Ureter (tissue), 1 donor: ENCODE measurements at regions not wholly inside any gene's neighbourhood (a gene's known extent, or its start where the extent isn't known, plus 50 kb on each side); places are given as distances from the start of the nearest gene placed in this dataset.

Experiments used
- DNase-seq: peaks from one replicate; pipeline ENCODE4 v3.0.0-alpha.2; 2020; ENCODE audit warnings: low spot score
- donor health status: DM: yes; HTN: yes; CAD: no.

GRCh38 chr12:74816398-74817175 is 279.0 kb downstream of the ATXN7L3B start:
- DNase-seq = no peak

DNA sequence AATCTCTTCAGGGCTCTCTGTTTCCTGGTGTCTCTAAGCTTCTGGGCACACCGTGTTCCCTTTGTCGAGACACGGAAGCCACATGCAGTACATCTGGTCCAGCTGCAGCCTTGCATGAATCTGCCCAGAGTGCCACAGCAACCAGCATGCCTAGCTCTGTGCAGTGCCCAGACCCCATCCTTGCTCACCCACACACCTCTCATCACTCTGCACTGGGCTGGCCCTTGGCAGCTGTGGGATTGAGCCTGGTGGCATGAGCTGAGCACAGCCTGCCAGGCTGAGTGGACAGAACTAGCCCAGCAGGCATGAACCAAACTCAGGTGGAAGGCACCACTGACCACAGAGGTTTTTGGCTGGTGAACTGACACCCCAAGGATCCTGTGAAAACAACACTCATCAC is 279.9 kb downstream of the ATXN7L3B start:
- DNase-seq = no peak

DNA sequence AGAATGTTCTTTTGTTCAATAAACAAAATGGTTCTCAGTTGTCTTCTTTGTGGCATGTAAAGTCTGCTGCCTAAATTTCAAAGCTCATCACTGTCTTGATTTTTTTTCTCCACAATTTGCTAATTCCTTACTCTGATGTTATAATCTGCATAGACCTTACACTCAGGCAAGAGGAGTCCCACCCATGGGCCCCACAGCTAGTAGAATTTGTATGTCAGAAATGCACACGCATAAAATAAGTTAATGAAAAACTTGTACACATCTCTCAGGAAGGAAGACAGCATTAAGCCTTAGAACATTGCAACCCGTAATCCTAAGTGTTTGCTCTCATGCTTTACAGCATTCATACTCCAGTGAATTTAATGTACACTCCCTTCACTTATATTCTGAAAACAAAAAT is 280.8 kb downstream of the ATXN7L3B start:
- DNase-seq = no peak

GRCh38 chr12:74820324-74820723 is 282.7 kb downstream of the ATXN7L3B start:
- DNase-seq = no peak

GRCh38 chr12:74836567-74836966 is 298.9 kb downstream of the ATXN7L3B start:
- DNase-seq = no peak

DNA sequence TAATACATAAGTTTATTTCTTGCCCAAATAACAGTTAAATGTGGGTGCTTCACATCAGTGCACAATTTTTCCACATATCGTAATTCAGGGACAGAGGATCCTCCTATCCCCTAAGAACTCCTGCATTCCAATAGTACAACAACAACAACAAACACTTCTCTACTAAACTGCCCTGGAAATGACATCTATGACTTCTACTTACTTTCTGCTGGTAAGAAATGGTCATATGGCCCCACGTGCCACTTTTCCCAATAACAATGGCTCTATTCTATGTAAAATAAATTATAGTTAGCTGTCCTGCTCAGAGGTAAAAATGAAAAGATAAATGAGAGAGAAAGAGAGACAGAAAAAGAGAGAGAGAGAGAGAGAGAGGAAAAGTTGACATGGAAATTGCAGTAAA is 308.5 kb downstream of the ATXN7L3B start:
- no peak for DNase-seq

GRCh38 chr12:74847169-74847568 is 309.5 kb downstream of the ATXN7L3B start:
- no peak for DNase-seq

DNA sequence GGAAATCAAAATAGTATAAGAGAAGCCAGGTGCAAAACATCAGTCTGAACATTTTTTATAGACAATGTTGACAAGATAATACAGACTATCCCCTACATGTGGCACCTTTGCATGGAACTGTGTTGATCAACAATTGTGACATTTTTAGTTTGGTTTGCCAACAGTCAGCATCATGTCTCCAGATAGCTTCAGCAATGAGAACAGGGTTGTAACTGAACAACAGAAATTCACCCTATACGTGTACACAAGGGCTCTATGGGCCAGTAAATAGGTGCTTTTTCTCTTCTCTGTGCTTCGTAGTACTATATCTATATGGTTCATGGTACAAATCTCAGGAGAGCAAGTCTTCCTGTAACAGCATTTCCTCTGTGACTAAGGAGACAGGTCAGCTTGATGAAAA is 310.4 kb downstream of the ATXN7L3B start:
- DNase-seq = no peak

GRCh38 chr12:74849801-74850200 is 312.2 kb downstream of the ATXN7L3B start:
- no peak for DNase-seq

DNA sequence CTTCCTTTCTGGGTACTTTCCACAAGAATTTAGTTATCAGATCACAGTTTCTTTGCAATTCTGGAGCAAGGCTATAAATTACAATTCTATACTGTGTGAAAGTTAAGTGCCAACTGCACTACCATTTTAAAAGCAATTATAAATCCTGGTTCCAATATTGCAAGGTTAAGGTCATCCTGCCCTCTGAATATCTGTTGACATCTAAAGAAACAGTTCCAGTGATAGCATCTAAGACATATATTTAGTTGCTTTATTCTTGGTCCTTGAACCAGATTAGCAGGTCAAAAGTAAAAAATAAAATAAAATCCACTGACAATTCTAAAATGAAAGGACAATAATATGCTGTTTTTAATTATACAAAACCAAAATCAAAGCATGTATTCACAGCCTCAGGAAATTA is 334.2 kb downstream of the ATXN7L3B start:
- no peak for DNase-seq

DNA sequence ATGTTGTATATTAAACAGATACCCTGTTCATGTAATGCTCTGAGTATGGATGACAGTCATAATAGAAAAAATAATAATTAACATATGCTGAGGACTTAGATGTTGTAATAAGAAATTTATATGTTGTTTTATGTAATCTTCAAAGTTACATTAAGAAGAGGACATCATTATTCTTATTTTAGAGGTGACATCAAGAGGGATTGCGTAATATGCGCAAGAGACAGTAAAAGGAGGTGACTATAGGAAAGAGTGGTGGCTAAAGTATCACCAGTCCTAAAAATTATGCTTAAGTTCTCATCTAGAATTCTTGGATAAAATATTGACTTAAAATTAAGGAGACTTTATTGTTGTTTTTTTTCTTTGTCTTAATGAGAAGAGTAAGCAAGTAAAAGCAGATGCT is 323.9 kb downstream of the KCNC2 start:
- no peak for DNase-seq

DNA sequence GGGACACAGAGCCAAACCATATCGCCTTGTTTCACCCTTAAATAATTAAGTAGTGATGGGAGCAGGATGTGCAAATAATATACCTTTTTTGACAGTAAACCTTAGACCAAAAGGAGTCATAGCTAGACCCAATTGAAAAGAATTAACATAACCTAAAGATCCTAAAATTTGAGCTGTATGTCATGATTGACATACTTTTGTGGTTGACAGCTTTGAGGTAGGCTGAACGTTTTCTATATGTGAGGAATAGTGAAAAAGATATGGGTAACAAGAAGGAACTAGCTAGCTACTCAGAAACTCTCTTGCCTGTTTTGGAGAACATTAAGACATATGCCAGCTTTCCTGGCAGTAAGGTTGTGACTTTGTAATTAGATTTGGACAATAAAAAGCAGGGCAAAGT is 320.6 kb downstream of the KCNC2 start:
- DNase-seq = no peak

- DNase-seq = no peak
Observed at GRCh38 chr12:74889563-74890236, 319.9 kb downstream of the KCNC2 start.

DNA sequence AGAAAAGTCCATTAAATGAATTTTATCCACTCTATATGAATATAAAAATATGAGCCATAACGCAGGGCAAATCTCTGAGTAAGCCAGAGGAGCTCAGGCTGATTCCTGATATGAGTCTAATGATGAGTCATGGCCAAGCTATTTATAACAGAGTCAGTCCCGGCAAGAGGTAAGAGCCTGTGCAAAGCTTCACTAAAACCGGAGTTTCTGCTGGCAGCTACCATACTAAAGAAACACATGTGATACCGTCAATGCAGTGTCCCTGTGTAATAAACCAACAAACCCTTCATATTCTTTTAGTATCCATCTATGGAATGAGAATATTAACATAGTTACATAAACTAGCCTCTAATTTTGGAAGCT is 319.4 kb downstream of the KCNC2 start:
- peak; percentile 52 for DNase-seq

DNA sequence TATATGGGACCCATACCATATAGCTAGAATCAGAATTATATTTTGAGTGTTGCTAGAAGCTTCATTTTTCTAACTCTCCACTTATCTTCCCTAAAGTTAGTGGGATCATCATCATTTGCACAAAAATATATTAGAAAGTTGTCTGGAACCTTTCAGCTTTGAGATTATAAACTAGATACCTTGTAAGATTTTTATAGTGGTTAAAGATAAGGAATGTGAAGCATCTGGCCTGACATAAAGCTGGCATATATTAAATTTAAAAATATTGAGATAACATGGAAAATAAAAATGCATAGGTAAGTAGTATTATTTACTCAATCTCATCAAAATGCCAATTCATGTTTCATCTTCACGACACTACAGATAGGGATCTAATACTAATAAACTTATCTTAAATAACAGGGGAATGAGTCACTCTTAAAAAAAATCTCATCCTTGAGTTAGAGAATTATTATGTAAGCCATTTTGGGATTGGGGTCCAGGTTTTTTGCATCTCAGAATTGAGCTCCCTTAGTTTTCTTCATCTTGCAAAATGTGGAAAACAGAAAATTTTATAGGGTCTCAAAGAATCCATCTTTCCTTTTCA is 318.5 kb downstream of the KCNC2 start:
- no peak for DNase-seq

DNA sequence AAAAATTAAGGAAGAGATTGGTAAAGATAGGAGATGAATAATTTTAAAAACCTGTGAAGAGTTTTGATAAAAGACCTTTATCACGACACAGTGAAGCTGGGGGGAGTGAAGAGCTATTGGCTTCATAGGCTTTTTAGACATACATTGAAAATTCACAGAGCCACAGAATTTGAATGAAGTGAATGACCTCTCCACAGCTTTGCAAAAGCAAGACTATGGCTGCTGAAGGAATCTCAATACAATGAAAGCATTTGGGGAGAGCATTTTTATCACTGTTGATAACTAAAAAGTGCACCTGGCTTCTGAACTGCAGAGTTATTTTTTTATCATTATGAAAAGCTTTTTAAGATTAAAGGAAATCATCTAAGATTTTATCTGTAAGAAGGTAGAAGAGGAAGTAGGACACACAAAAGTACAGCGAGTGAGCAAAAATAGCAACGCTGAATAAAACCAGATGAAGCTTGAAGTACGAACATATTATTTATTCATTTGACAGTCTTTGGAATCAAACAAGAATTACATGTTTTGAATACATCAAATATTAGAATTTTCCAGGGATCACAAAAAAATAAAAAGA is 317.5 kb downstream of the KCNC2 start:
- DNase-seq = no peak

GRCh38 chr12:74896186-74896585 is 313.5 kb downstream of the KCNC2 start:
- no peak for DNase-seq

GRCh38 chr12:74897425-74898211 is 312.0 kb downstream of the KCNC2 start:
- no peak for DNase-seq

- DNase-seq = no peak
Observed at GRCh38 chr12:74899031-74899829, 310.4 kb downstream of the KCNC2 start.

DNA sequence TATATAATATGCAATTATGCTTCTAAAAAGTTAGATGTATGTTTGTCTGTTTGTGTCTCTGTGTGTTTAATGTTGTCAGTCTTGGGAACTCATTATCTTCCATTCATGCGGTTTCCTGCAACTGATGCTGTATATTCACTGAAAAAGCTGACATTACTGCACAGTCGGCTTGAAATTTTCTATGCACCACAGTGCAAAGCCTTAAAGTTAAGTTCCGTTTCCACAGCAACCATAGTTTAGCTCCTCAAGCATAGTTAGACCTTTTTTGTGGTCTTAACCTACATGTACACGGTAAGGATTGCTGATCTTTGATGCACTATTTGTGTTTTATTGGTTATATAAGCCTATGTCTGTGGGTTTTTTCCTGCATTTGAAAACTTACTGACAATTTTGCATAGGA is 309.4 kb downstream of the KCNC2 start:
- no peak for DNase-seq

DNA sequence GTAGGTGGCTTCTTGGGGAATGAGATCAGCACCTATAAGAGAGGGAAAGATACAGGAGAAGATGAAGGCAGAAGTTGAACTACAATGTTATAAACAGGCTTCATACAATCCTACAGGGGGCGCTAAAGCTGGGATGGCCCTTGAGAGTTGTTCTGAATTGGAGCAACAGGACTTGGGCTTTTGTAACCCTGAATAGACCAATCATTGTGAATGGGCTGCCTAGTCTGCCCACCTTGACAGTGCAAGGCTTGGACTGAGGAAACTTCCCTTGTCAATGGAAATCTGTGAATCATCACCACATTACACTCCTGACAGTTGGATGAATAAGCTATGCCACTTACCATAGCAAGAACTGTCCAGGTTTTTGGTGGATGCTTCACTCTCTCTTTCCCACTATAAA is 306.1 kb downstream of the KCNC2 start:
- no peak for DNase-seq
